ENCODE measurements at regions not wholly inside any gene's neighbourhood (a gene's known extent, or its start where the extent isn't known, plus 50 kb on each side); places are given as distances from the start of the nearest gene placed in this dataset.

DNA sequence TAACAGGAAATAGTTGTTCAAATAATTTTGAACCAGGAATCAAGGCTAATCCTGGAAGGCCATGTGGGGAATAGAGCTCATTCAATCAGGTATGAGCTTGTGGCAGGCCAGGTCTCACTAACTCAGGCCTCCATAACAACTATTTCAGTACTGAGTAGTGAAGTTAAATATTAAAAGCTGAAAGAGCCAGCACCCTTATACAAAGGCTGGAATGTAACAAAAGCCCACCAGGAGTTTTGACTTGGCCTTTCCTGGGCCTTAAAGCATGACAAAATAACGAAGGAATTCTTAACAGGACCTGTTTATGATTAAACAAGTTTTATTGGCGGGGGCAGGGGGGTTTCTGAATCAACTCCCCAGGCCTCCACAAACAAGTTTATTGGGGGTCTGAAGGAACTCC is 1146.7 kb downstream of the CDH9 start:
- Histone ChIP-seq H3K9me3 (ENCODE audit: control insufficient read depth, low read depth, low read length) (no peaks in the 10 kb centered on the region), H3K4me1 (ENCODE audit: control insufficient read depth, insufficient read depth, low read length) (peaks cover 6% of the 10 kb centered on the region), H3K27ac (ENCODE audit: low read length) (no peak overlapping the region), H3K27me3 (ENCODE audit: control insufficient read depth, insufficient read depth, low read length) (no peaks in the 10 kb centered on the region), H3K4me3 (ENCODE audit: low read length) (no peak overlapping the region), H3K36me3 (ENCODE audit: control insufficient read depth, insufficient read depth, low read length) (no peaks in the 10 kb centered on the region)
- DNase-seq, result no peak
- WGBS (ENCODE audit: insufficient coverage, low lambda C conversion rate), result no CpG with 5 or more reads among the region's 2 CpGs

DNA sequence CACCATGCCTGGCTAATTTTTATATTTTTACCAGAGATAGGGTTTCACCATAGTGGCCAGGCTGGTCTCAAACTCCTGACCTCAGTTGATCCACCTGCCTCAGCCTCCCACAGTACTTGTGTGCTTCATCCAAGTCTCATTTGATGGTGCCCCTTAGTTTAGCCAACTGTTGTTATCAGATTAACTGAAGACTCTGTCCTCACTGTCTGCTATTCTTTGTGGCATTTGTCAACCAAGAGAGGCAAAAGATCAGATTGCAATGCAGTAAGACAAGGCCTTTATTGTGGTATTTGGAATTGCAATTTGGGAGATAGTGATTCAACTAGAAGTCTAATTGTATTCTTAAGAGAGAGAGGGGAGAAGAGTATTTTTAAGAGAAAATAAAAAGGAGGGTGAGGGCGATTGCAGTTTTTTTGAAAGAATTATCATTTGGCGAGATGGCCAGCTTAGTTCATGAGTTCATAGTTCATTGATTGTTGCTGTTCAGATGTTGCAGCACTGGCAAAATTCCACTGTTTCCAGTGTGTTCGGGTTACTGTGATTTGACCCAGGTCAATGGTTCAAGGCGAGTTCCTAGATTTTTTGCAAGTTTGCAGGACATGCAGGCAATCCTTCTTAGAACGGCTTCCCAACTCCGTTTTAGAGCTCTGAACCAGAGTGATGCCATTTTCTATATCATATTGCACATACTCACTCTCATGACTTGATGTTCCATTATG is 1156.9 kb downstream of the CDH9 start:
- no peaks in the 10 kb centered on the region for H3K27me3 ChIP-seq (ENCODE audit: control insufficient read depth, insufficient read depth, low read length)
- WGBS (ENCODE audit: insufficient coverage, low lambda C conversion rate), result no CpG with 5 or more reads among the region's 6 CpGs
- no peak overlapping the region for H3K4me3 ChIP-seq (ENCODE audit: low read length)
- H3K36me3 ChIP-seq (ENCODE audit: control insufficient read depth, insufficient read depth, low read length), result no peaks in the 10 kb centered on the region
- H3K9me3 ChIP-seq (ENCODE audit: control insufficient read depth, low read depth, low read length), result no peaks in the 10 kb centered on the region
- H3K4me1 ChIP-seq (ENCODE audit: control insufficient read depth, insufficient read depth, low read length), result no peaks in the 10 kb centered on the region
- no peak for DNase-seq
- H3K27ac ChIP-seq (ENCODE audit: low read length), result no peak overlapping the region

DNA sequence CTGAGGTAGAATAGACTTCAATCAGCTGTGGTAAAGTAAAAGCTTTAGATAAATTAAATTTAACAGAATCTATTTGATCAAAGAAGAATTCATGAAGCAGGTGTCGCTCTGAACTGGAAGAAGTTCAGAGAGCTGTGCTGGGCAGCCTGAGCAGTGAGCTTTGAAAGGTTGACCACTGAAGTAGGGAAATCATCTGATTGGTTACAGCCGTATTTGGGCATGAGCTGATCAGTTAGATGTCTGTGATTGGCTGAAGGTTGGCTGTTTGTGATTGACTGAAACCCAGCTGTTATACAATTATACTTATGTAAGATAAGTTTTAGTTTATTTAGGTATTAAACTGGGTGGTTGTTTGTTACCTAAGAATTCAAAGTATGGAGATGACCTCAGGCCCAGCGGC is 1174.6 kb downstream of the CDH9 start:
- H3K36me3 ChIP-seq (ENCODE audit: control insufficient read depth, insufficient read depth, low read length), result no peaks in the 10 kb centered on the region
- DNase-seq, result no peak
- H3K27ac ChIP-seq (ENCODE audit: low read length), result no peak overlapping the region
- no peaks in the 10 kb centered on the region for H3K9me3 ChIP-seq (ENCODE audit: control insufficient read depth, low read depth, low read length)
- H3K4me1 ChIP-seq (ENCODE audit: control insufficient read depth, insufficient read depth, low read length), result no peaks in the 10 kb centered on the region
- whole genome bisulfite sequencing (ENCODE audit: insufficient coverage, low lambda C conversion rate), result no CpG with 5 or more reads among the region's 3 CpGs
- H3K4me3 ChIP-seq (ENCODE audit: low read length), result no peak overlapping the region
- no peaks in the 10 kb centered on the region for H3K27me3 ChIP-seq (ENCODE audit: control insufficient read depth, insufficient read depth, low read length)

DNA sequence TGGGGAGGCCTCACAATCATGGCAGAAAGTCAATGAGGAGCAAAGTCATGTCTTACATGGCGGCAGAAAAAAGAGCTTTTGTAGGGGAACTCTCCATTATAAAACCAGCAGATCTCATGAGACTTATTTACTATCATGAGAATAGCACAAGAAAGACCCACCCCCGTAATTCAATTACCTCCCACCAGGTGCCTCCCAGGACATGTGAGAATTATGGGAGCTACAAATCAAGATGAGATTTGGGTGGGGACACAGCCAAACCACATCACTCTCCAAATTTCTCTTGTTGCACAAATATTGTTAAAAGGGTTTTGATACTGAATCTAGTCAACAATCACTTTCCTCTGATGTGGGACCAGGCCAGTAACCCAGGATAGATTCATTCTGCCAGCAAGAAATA is 1176.1 kb downstream of the CDH9 start:
- no peak for DNase-seq
- no peak overlapping the region for H3K4me3 ChIP-seq (ENCODE audit: low read length)
- no peaks in the 10 kb centered on the region for H3K9me3 ChIP-seq (ENCODE audit: control insufficient read depth, low read depth, low read length)
- no peaks in the 10 kb centered on the region for H3K4me1 ChIP-seq (ENCODE audit: control insufficient read depth, insufficient read depth, low read length)
- no peaks in the 10 kb centered on the region for H3K36me3 ChIP-seq (ENCODE audit: control insufficient read depth, insufficient read depth, low read length)
- H3K27ac ChIP-seq (ENCODE audit: low read length), result no peak overlapping the region
- H3K27me3 ChIP-seq (ENCODE audit: control insufficient read depth, insufficient read depth, low read length), result no peaks in the 10 kb centered on the region
- no CpG with 5 or more reads among the region's 2 CpGs for WGBS (ENCODE audit: insufficient coverage, low lambda C conversion rate)

DNA sequence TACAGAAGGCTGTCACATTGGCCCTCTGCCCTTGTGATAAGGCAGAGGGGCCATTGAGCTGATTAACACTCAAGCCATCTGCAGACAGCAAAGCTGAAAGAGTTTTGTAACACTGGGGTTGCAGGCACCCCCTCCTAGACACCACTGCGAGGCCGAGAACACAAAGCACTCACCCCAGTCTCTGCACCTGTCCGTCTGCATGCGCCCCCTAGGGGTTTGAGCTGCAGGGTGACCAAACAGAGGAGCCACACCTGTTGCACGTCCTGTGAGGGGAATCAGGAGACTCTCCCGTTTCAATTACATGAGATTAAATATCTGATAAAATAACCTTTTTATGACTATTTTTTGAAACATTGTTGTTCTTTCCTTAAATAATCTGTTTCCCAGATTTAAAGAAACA is 1180.4 kb downstream of the CDH9 start:
- no peaks in the 10 kb centered on the region for H3K4me1 ChIP-seq (ENCODE audit: control insufficient read depth, insufficient read depth, low read length)
- no peaks in the 10 kb centered on the region for H3K36me3 ChIP-seq (ENCODE audit: control insufficient read depth, insufficient read depth, low read length)
- no CpG with 5 or more reads among the region's 6 CpGs for WGBS (ENCODE audit: insufficient coverage, low lambda C conversion rate)
- no peak overlapping the region for H3K27ac ChIP-seq (ENCODE audit: low read length)
- H3K27me3 ChIP-seq (ENCODE audit: control insufficient read depth, insufficient read depth, low read length), result no peaks in the 10 kb centered on the region
- no peak overlapping the region for H3K4me3 ChIP-seq (ENCODE audit: low read length)
- DNase-seq, result no peak
- H3K9me3 ChIP-seq (ENCODE audit: control insufficient read depth, low read depth, low read length), result no peaks in the 10 kb centered on the region

DNA sequence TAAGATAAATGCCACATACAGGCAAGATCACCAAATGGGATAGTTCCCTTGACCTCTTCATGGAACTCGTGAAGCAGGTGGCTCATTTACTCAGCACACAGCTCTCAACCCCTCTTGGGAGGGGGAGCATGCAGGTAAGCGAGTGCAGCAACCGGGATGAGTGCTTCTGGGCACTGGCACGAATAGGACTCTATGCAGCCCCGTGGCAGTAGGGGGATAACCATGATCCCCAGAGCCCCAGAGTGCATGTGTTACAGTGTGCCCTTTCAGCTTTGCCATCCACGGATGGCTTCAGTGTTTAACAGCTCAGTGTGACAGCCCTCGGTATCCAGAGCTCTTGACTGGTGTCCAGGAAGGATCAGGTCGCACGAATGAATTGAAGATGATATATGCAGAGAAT is 1187.1 kb downstream of the CDH9 start:
- no CpG with 5 or more reads among the region's 9 CpGs for WGBS (ENCODE audit: insufficient coverage, low lambda C conversion rate)
- no peaks in the 10 kb centered on the region for H3K27me3 ChIP-seq (ENCODE audit: control insufficient read depth, insufficient read depth, low read length)

DNA sequence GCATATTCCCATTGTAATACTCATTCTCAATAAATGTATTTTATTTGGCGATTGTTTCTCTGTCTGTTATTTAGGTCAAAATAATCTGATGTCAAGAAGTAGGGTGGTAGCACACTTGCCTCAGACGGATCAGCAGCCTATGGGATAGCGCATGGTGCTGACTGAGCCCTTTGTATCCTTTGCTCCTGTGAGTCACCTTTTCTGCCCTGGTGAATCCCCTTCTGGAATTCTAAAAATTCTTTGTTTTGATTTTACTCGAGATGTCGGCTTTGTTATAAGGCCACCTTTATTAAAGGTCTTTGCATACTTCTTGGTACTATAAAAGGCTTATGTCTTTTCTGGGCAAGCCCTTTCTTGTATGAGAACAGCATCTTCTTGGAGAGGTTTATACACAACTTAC is 1187.8 kb downstream of the CDH9 start:
- Histone ChIP-seq H3K27me3 (ENCODE audit: control insufficient read depth, insufficient read depth, low read length) (no peaks in the 10 kb centered on the region), H3K9me3 (ENCODE audit: control insufficient read depth, low read depth, low read length) (no peaks in the 10 kb centered on the region), H3K4me3 (ENCODE audit: low read length) (no peak overlapping the region), H3K4me1 (ENCODE audit: control insufficient read depth, insufficient read depth, low read length) (no peaks in the 10 kb centered on the region), H3K36me3 (ENCODE audit: control insufficient read depth, insufficient read depth, low read length) (no peaks in the 10 kb centered on the region), H3K27ac (ENCODE audit: low read length) (no peak overlapping the region)
- WGBS (ENCODE audit: insufficient coverage, low lambda C conversion rate), result 100% methylated on average over 1 of the region's 5 CpGs
- DNase-seq, result no peak

More for the DNA sequence above, 1187.1 kb downstream of the CDH9 start:
- no peak overlapping the region for H3K27ac ChIP-seq (ENCODE audit: low read length)
- H3K36me3 ChIP-seq (ENCODE audit: control insufficient read depth, insufficient read depth, low read length), result no peaks in the 10 kb centered on the region
- H3K4me3 ChIP-seq (ENCODE audit: low read length), result no peak overlapping the region
- no peak for DNase-seq
- H3K9me3 ChIP-seq (ENCODE audit: control insufficient read depth, low read depth, low read length), result no peaks in the 10 kb centered on the region
- no peaks in the 10 kb centered on the region for H3K4me1 ChIP-seq (ENCODE audit: control insufficient read depth, insufficient read depth, low read length)

DNA sequence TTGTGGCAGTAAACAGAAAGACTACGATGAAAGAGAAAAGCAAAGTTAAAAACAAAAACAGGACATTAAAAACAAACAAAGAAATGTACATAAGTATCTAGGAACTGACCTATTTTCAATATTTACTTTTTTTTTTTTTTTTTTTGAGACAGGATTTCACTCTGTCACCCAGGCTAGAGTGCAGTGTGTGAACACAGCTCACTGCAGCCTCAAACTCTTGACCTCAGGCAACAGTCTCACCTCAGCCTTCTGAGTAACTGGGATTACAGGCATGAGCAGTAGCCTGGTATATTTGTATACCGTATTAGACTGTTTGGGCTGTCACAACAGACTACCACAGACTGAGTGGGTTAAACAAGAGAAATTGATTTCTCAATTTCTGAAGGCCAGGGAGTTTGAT is 1189.1 kb downstream of the CDH9 start:
- Histone ChIP-seq H3K4me1 (ENCODE audit: control insufficient read depth, insufficient read depth, low read length) (no peaks in the 10 kb centered on the region), H3K36me3 (ENCODE audit: control insufficient read depth, insufficient read depth, low read length) (no peaks in the 10 kb centered on the region), H3K27ac (ENCODE audit: low read length) (no peak overlapping the region), H3K9me3 (ENCODE audit: control insufficient read depth, low read depth, low read length) (no peaks in the 10 kb centered on the region), H3K27me3 (ENCODE audit: control insufficient read depth, insufficient read depth, low read length) (no peaks in the 10 kb centered on the region), H3K4me3 (ENCODE audit: low read length) (no peak overlapping the region)
- WGBS (ENCODE audit: insufficient coverage, low lambda C conversion rate), result 56% methylated on average over 1 of the region's 2 CpGs
- no peak for DNase-seq

DNA sequence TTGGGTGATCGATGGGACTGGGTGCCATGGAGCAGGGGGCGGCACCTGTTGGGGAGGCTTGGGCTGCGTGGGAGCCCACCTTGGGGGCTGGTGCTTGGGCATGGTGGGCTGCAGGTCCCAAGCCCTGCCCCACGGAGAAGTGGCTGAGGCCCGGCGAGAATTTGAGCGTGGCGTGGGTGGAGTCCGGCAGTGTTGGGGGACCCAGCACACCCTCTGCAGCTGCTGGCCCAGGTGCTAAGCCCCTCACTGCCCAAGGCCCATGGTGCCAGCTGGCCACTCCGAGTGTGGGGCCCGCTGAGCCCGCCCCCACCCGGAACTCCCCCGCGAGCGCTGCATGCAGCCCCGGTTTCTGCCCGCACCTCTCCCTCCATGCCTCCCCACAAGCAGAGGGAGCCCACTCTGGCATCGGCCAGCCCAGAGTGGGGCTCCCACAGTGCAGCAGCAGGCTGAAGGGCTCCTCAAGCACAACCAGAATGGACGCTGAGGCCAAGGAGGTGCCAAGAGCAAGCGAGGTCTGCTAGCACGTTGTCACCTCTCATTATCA is 1178.6 kb upstream of the CDH10 start:
- H3K4me3 ChIP-seq (ENCODE audit: low read length), result no peak overlapping the region
- H3K27me3 ChIP-seq (ENCODE audit: control insufficient read depth, insufficient read depth, low read length), result no peaks in the 10 kb centered on the region
- no peak overlapping the region for H3K27ac ChIP-seq (ENCODE audit: low read length)
- no CpG with 5 or more reads among the region's 22 CpGs for WGBS (ENCODE audit: insufficient coverage, low lambda C conversion rate)
- H3K4me1 ChIP-seq (ENCODE audit: control insufficient read depth, insufficient read depth, low read length), result no peaks in the 10 kb centered on the region
- no peak for DNase-seq
- no peaks in the 10 kb centered on the region for H3K36me3 ChIP-seq (ENCODE audit: control insufficient read depth, insufficient read depth, low read length)
- H3K9me3 ChIP-seq (ENCODE audit: control insufficient read depth, low read depth, low read length), result peaks cover 8% of the 10 kb centered on the region

Data from large intestine (tissue), 3 donors.